GM23248 (cell line): ENCODE measurements at regions not wholly inside any gene's neighbourhood (a gene's known extent, or its start where the extent isn't known, plus 50 kb on each side); places are given as distances from the start of the nearest gene placed in this dataset.

Experiments
- EZH2 ChIP-seq: fragments of 200-600 bp; sonication (generic); IDR thresholded peaks from 2 replicates; pipeline ENCODE4 v1.6.1; 2018; ENCODE audit warnings: antibody characterized with exemption, mild to moderate bottlenecking; ENCODE audit not compliant: insufficient read depth, poor library complexity, severe bottlenecking
- EZH2phosphoT487 ChIP-seq: fragments of 200-600 bp; sonication (generic); IDR thresholded peaks from 2 replicates; pipeline ENCODE4 v1.6.1; 2018; ENCODE audit warnings: antibody characterized with exemption, moderate library complexity, mild to moderate bottlenecking, low read depth; ENCODE audit not compliant: insufficient read depth

DNA sequence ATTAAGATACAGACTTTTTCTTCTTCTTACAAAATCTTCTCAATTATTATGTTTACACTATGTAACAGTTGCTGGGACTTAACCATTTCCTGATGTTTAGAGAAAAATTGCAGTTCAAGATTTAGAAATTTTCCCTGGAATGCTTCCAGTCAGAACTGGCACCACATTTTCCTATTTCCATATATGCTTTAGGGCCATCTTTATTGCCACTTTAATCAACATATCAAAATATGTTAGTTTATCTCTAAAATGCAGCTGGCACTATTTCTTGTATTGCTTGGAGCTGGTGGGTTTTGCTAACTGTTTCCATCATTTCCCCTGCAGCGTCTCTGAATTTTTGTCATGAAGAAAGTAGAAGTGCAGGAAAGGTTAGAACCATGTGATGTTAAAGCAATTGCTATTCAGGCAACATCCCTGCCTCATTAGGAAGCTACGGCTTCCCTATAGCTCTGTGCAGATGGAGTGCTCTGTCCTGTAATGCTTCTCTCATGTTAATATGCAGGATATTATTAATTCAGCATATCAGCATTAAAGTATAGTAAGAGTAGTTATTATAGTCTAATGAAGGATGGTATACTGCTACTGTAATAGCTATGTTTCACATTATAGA is 269.1 kb downstream of the MTRR start:
- TF ChIP-seq EZH2: no peak
- TF ChIP-seq EZH2phosphoT487: no peak
